Testis (tissue), 2 donors: ENCODE measurements at regions not wholly inside any gene's neighbourhood (a gene's known extent, or its start where the extent isn't known, plus 50 kb on each side); places are given as distances from the start of the nearest gene placed in this dataset.

Experiments
- DNase-seq: peaks from one replicate; pipeline ENCODE4 v3.0.0-alpha.2; 2019
- H3K27ac ChIP-seq, 2 donors: fragments of 200-600 bp; sonication (generic); one replicate each; pipeline ENCODE4 v1.5.1; 2019
- H3K27me3 ChIP-seq: fragments of 200-600 bp; sonication (generic); one replicate; pipeline ENCODE4 v1.5.1; 2019
- H3K36me3 ChIP-seq: fragments of 200-600 bp; sonication (generic); one replicate; pipeline ENCODE4 v1.5.1; 2017; ENCODE audit warnings: low read depth; ENCODE audit errors: missing control alignments
- H3K4me1 ChIP-seq: fragments of 200-600 bp; sonication (generic); one replicate; pipeline ENCODE4 v1.5.1; 2019
- H3K4me3 ChIP-seq, 2 donors: fragments of 200-600 bp; sonication (generic); one replicate each; pipeline ENCODE4 v1.5.1; 2017 to 2019
- H3K9me3 ChIP-seq: fragments of 200-600 bp; sonication (generic); one replicate; pipeline ENCODE4 v1.5.1; 2017
- POLR2A ChIP-seq: fragments of 450-650 bp; IDR thresholded peaks from one replicate; pipeline ENCODE4 v1.6.1; 2017; ENCODE audit warnings: antibody characterized with exemption, mild to moderate bottlenecking, moderate library complexity
- WGBS, 2 donors: methylation state at CpG; one replicate each; pipeline ENCODE4 v1.1.5; 2018; 5-methylcytosine and 5-hydroxymethylcytosine counted together
- intact Hi-C: fragments of 100-400 bp; cut with DNase I; formaldehyde crosslinking; loops from one replicate; pipeline ENCODE4 v1.15.1; 2023; ENCODE audit warnings: low total_unique reads
- TF ChIP-seq, protein P1 (sequence below), 3 experiments: fragments of 450-650 bp in 2 of 3; fragments of 200-600 bp in 1 of 3; sonication (generic) in 1 of 3; IDR thresholded peaks; one replicate each; pipeline ENCODE4 v1.5.1; 2016 to 2019; ENCODE audit warnings: antibody characterized with exemption in 3 of 3, mild to moderate bottlenecking in 2 of 3, moderate library complexity in 1 of 3

DNA sequence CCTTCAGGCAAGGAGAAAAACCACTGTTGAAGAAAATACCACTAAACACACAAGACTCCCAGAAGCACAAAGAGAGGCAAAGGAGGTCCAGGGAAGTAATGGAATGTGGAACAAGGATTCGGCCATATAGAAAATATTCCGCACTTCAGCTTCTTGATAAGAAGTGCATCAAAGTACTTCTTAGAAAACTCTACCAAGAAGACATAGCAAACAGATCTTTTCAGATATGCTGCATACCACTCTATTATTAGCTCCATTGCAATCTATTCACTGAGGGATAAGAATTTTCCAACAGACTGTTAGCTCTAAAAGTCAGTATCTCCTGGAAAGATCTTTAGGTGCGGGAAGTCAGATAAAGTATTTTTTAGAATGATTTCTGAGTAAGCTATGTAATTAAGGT, 231.8 kb downstream of the WDR11 start:
- WGBS, 2 donors: 82 to 85% methylated on average over 3 of the region's 3 CpGs
- no peak for DNase-seq
- TF ChIP-seq, protein P1, sequence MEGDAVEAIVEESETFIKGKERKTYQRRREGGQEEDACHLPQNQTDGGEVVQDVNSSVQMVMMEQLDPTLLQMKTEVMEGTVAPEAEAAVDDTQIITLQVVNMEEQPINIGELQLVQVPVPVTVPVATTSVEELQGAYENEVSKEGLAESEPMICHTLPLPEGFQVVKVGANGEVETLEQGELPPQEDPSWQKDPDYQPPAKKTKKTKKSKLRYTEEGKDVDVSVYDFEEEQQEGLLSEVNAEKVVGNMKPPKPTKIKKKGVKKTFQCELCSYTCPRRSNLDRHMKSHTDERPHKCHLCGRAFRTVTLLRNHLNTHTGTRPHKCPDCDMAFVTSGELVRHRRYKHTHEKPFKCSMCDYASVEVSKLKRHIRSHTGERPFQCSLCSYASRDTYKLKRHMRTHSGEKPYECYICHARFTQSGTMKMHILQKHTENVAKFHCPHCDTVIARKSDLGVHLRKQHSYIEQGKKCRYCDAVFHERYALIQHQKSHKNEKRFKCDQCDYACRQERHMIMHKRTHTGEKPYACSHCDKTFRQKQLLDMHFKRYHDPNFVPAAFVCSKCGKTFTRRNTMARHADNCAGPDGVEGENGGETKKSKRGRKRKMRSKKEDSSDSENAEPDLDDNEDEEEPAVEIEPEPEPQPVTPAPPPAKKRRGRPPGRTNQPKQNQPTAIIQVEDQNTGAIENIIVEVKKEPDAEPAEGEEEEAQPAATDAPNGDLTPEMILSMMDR (IDR thresholded peaks at IDR 0.05): no peak
- TF ChIP-seq POLR2A: no peak
- Histone ChIP-seq H3K4me3 (no peak overlapping the region), H3K27me3 (no peaks in the 10 kb centered on the region), H3K36me3 (no peaks in the 10 kb centered on the region), H3K27ac (no peak overlapping the region), H3K4me1 (no peaks in the 10 kb centered on the region), H3K9me3 (no peaks in the 10 kb centered on the region)
- intact Hi-C loops: no loop called here

- H3K27me3 ChIP-seq: no peaks in the 10 kb centered on the region
- H3K9me3 ChIP-seq: no peaks in the 10 kb centered on the region
- no peak for DNase-seq
- no peak overlapping the region for H3K4me3 ChIP-seq
- H3K36me3 ChIP-seq: no peaks in the 10 kb centered on the region
- intact Hi-C loops: no loop called here
- TF ChIP-seq, protein P1 (IDR thresholded peaks at IDR 0.05): no peak
- TF ChIP-seq POLR2A: no peak
- no peaks in the 10 kb centered on the region for H3K4me1 ChIP-seq
- 76 to 79% methylated on average over 8 of the region's 8 CpGs for WGBS, 2 donors
- H3K27ac ChIP-seq: no peak overlapping the region
Measured at GRCh38 chr10:121084016-121084674, 233.0 kb downstream of the WDR11 start.

DNA sequence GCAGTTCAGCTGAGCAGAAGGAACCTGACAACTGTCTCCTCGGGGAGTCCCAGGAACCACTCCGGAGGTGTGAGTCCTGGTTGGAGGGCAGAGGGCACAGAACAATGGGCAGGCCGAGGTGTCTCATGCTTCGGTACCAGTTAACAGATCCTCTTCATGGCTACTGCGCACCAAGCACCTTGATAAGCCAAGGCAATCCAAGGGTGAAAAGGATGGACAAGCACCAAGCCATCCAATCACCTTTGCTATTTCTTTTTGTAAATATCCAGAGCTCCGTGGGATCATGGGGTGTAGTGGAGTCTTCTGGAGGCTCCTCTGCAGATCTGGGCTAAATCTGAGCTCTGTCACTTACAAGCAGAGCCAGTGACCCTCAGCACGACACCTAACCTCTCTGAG, 233.5 kb downstream of the WDR11 start:
- Histone ChIP-seq H3K36me3 (no peaks in the 10 kb centered on the region), H3K9me3 (no peaks in the 10 kb centered on the region), H3K27ac (no peak overlapping the region), H3K27me3 (no peaks in the 10 kb centered on the region), H3K4me3 (no peak overlapping the region), H3K4me1 (no peaks in the 10 kb centered on the region)
- no peak for DNase-seq
- intact Hi-C loops: no loop called here
- WGBS, 2 donors: 57 to 73% methylated on average over 7 of the region's 7 CpGs
- TF ChIP-seq POLR2A: no peak

DNA sequence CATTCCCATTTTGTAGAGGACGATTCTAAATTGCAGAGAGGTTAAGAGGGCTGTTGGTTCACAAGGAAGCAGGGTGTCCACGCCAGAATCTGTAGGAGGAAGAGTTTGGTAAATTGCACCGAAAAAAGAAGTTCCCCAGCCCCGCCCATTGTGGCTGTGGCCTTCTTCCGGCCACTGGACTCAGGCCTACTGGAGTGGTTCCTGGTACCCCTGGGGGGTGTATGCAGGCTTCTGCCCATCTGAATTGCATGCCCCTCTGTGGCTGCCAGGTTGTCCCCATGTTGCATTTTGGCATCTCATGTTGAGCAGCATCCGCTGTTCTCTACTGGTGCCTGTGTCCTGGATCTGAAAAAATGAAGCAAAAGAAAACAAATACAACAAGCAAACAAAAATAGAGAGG, 234.2 kb downstream of the WDR11 start:
- intact Hi-C loops: no loop called here
- WGBS, 2 donors: 74 to 77% methylated on average over 6 of the region's 6 CpGs
- no peaks in the 10 kb centered on the region for H3K4me1 ChIP-seq
- no peak for DNase-seq
- no peaks in the 10 kb centered on the region for H3K27me3 ChIP-seq
- no peak overlapping the region for H3K4me3 ChIP-seq
- H3K36me3 ChIP-seq: no peaks in the 10 kb centered on the region
- H3K27ac ChIP-seq: no peak overlapping the region
- H3K9me3 ChIP-seq: no peaks in the 10 kb centered on the region
- TF ChIP-seq POLR2A: no peak
- TF ChIP-seq, protein P1 (IDR thresholded peaks at IDR 0.05): no peak

DNA sequence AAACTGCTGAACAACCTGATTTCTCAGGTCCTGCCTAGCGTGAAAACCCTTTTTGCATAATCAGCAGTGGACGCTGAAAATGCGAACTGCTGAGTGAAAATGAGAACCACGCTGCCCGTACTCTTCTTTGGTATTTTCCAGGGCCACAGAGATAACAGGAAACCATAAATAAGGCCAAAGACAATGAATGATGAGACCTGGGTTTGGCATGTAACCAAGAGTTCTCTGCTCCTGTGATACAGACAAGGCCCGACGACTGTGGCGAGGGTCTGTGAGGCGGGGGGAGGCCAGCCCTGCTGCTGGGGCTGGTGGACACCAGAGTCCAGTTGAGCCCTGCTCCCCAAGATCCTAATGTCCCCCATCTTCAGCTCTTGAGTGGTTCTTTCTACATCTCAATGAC, 236.0 kb downstream of the WDR11 start:
- H3K4me1 ChIP-seq: no peaks in the 10 kb centered on the region
- no peaks in the 10 kb centered on the region for H3K36me3 ChIP-seq
- intact Hi-C loops: no loop called here
- DNase-seq: no peak
- H3K27me3 ChIP-seq: no peaks in the 10 kb centered on the region
- TF ChIP-seq POLR2A: no peak
- TF ChIP-seq, protein P1 (IDR thresholded peaks at IDR 0.05): no peak
- H3K4me3 ChIP-seq: no peak overlapping the region
- WGBS, 2 donors: 52 to 68% methylated on average over 9 of the region's 9 CpGs
- no peaks in the 10 kb centered on the region for H3K9me3 ChIP-seq
- no peak overlapping the region for H3K27ac ChIP-seq
